ENCODE measurements at regions not wholly inside any gene's neighbourhood (a gene's known extent, or its start where the extent isn't known, plus 50 kb on each side); places are given as distances from the start of the nearest gene placed in this dataset.

DNA sequence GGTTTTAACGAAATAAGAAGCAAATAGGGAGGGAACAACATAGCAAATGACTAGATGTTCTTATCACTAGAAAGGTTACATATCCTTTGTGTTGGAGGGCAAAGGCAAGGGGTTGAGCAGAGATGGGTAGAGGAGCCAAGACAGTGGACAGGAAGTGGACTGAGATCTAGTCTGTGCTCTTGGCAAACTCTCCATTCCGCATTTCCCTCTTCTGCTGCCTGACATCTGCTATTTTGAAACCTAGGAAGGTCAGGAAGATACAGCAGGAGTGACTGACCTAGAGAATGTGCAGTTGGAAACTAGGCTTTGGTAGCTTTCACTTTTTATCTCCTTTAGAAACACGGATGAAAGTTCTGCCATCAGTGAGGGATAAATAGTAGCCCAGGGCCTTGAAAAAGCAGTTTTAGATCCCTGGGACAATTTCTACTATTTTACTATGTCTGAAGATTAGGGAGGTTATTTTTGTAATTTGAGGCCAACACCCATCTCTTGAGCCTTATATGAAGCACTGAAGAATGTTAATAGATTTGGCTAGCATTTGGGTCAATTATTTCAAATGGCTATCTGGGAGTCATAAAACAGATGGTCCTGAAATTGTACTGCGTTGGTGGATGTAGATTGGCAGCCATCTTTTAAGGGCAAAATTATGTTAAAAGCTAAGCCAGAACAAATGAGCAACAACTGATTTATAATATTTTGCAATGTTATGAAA, 410.3 kb downstream of the PCNX1 start:
- no peak overlapping the region for H3K9ac ChIP-seq
- TF ChIP-seq, protein P1, sequence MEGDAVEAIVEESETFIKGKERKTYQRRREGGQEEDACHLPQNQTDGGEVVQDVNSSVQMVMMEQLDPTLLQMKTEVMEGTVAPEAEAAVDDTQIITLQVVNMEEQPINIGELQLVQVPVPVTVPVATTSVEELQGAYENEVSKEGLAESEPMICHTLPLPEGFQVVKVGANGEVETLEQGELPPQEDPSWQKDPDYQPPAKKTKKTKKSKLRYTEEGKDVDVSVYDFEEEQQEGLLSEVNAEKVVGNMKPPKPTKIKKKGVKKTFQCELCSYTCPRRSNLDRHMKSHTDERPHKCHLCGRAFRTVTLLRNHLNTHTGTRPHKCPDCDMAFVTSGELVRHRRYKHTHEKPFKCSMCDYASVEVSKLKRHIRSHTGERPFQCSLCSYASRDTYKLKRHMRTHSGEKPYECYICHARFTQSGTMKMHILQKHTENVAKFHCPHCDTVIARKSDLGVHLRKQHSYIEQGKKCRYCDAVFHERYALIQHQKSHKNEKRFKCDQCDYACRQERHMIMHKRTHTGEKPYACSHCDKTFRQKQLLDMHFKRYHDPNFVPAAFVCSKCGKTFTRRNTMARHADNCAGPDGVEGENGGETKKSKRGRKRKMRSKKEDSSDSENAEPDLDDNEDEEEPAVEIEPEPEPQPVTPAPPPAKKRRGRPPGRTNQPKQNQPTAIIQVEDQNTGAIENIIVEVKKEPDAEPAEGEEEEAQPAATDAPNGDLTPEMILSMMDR (conservative IDR thresholded peaks at IDR 0.05; ENCODE audit: low read depth, low read length): no peak
- no peak overlapping the region for H3K27ac ChIP-seq
- H4K20me1 ChIP-seq (ENCODE audit: insufficient read depth): no peaks in the 10 kb centered on the region
- H3K79me2 ChIP-seq (ENCODE audit: insufficient read depth, low read depth): no peaks in the 10 kb centered on the region
- H3K4me1 ChIP-seq (ENCODE audit: low read depth, poor library complexity, severe bottlenecking): peaks cover 16% of the 10 kb centered on the region
- H3K27me3 ChIP-seq (ENCODE audit: insufficient read depth, low read depth): no peaks in the 10 kb centered on the region
- H2AFZ ChIP-seq (ENCODE audit: low read depth): no peak overlapping the region
- no peak overlapping the region for H3K4me2 ChIP-seq
- H3K4me3 ChIP-seq (IDR thresholded peaks at IDR 0.05; ENCODE audit: insufficient read depth, low read depth, low read length): no peak overlapping the region
- H3K36me3 ChIP-seq (ENCODE audit: insufficient read depth): no peaks in the 10 kb centered on the region

GRCh38 chr14:71318097-71318459, 410.8 kb downstream of the PCNX1 start:
- no peak overlapping the region for H3K4me3 ChIP-seq (IDR thresholded peaks at IDR 0.05; ENCODE audit: insufficient read depth, low read depth, low read length)
- H3K36me3 ChIP-seq (ENCODE audit: insufficient read depth): no peaks in the 10 kb centered on the region
- no peaks in the 10 kb centered on the region; the same call in 1 of the 2 replicates for H3K79me2 ChIP-seq (ENCODE audit: insufficient read depth, low read depth)
- H3K27me3 ChIP-seq (ENCODE audit: insufficient read depth, low read depth): no peaks in the 10 kb centered on the region
- no peaks in the 10 kb centered on the region for H4K20me1 ChIP-seq (ENCODE audit: insufficient read depth)
- no peak overlapping the region for H3K9ac ChIP-seq
- TF ChIP-seq, protein P1 (conservative IDR thresholded peaks at IDR 0.05; ENCODE audit: low read depth, low read length): no peak
- H2AFZ ChIP-seq (ENCODE audit: low read depth): no peak overlapping the region
- peaks cover 21% of the 10 kb centered on the region for H3K4me1 ChIP-seq (ENCODE audit: low read depth, poor library complexity, severe bottlenecking)
- H3K27ac ChIP-seq: no peak overlapping the region
- H3K4me2 ChIP-seq: no peak overlapping the region

- Histone ChIP-seq H3K4me2 (peak overlapping the region; percentile 68; the same call in 1 of the 2 replicates), H3K27ac (0 out of 2 replicates have a peak overlapping the region, but pooled peaks have one; percentile 68), H3K9ac (no peak overlapping the region), H3K4me3 (IDR thresholded peaks at IDR 0.05; ENCODE audit: insufficient read depth, low read depth, low read length) (no peak overlapping the region), H3K36me3 (ENCODE audit: insufficient read depth) (no peaks in the 10 kb centered on the region), H3K27me3 (ENCODE audit: insufficient read depth, low read depth) (no peaks in the 10 kb centered on the region), H4K20me1 (ENCODE audit: insufficient read depth) (no peaks in the 10 kb centered on the region), H3K79me2 (ENCODE audit: insufficient read depth, low read depth) (no peaks in the 10 kb centered on the region; the same call in 1 of the 2 replicates), H3K4me1 (ENCODE audit: low read depth, poor library complexity, severe bottlenecking) (peaks cover 31% of the 10 kb centered on the region), H2AFZ (ENCODE audit: low read depth) (peak overlapping the region; percentile 39)
- TF ChIP-seq, protein P1 (conservative IDR thresholded peaks at IDR 0.05; ENCODE audit: low read depth, low read length): no peak
Measured at GRCh38 chr14:71319666-71320065, 412.4 kb downstream of the PCNX1 start.

DNA sequence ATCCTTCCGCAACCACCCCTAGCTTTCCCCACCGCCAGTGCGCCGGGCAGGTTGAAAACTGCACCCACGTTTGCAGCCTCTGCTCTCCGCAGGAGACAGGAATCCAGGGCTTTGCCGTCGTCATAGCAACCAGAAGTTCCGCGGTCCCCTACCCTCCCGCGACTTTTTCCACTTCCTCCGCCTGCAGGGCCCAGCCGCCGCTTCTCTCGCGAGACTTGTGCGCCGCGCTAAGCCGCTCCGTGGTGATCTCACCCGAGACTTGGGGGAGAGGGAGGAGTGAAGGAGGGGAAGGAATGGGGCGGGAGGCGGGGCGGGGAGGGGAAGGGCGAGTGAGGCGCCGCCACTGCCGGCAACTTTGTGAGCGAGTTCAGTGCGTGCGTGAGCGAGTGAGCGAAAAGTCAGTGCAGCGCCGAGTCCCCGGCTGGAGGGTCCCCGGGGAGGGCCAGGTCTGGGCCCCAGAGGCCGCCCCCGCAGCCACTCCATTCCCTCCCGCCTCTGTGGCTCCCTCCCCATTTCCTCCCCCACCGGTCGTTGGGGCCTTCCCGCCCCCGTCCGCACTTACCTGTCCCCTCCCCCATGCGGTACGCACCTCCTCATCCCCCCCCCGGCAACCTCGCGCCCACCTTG, 413.0 kb downstream of the PCNX1 start, which contains the start of gene SIPA1L1:
Gene SIPA1L1, plus strand, starts transcription at position 370 of the 627 bp plus-strand sequence.
- peaks cover 37% of the 10 kb centered on the region for H3K4me1 ChIP-seq (ENCODE audit: low read depth, poor library complexity, severe bottlenecking)
- TF ChIP-seq, protein P1 (conservative IDR thresholded peaks at IDR 0.05; ENCODE audit: low read depth, low read length): no peak
- peak within 1 kb of the TSS; percentile 32 for H3K4me3 ChIP-seq (IDR thresholded peaks at IDR 0.05; ENCODE audit: insufficient read depth, low read depth, low read length)
- no peaks in the 10 kb centered on the region for H3K27me3 ChIP-seq (ENCODE audit: insufficient read depth, low read depth)
- peak within 1 kb of the TSS; percentile 68 for H3K27ac ChIP-seq
- peak within 1 kb of the TSS; percentile 85 for H3K4me2 ChIP-seq
- H2AFZ ChIP-seq (ENCODE audit: low read depth): peak within 1 kb of the TSS; percentile 90
- H3K9ac ChIP-seq: peak within 1 kb of the TSS; percentile 79
- H3K79me2 ChIP-seq (ENCODE audit: insufficient read depth, low read depth): no peaks in the 10 kb centered on the region; the same call in 1 of the 2 replicates
- H4K20me1 ChIP-seq (ENCODE audit: insufficient read depth): no peaks in the 10 kb centered on the region
- H3K36me3 ChIP-seq (ENCODE audit: insufficient read depth): no peaks in the 10 kb centered on the region
